NAMALWA (cell line): ENCODE measurements at regions not wholly inside any gene's neighbourhood (a gene's known extent, or its start where the extent isn't known, plus 50 kb on each side); places are given as distances from the start of the nearest gene placed in this dataset.
"Not testable (repeated sequence)": the region's sequence is repeated elsewhere in the genome, so short reads cannot be mapped to it uniquely, and the experiment has no call there.

Experiments
- DNase-seq: peaks from one replicate; pipeline ENCODE4 v3.0.0-alpha.2; 2015; ENCODE audit warnings: low spot score

- DNase-seq, result no peak
Measured at GRCh38 chr6:8659404-8660189, 224.3 kb upstream of the SLC35B3 start.

GRCh38 chr6:8658416-8658815, 223.1 kb upstream of the SLC35B3 start:
- DNase-seq, result no peak

GRCh38 chr6:8657522-8657921, 222.2 kb upstream of the SLC35B3 start:
- DNase-seq, result no peak

- no peak for DNase-seq
Measured at GRCh38 chr6:8655670-8656454, 220.5 kb upstream of the SLC35B3 start.

- peak; percentile 23 for DNase-seq
Measured at GRCh38 chr6:8652710-8653109, 217.4 kb upstream of the SLC35B3 start.

GRCh38 chr6:8651998-8652397, 216.7 kb upstream of the SLC35B3 start:
- DNase-seq, result no peak

GRCh38 chr6:8645212-8645611, 209.9 kb upstream of the SLC35B3 start:
- no peak for DNase-seq

- DNase-seq, result peak; percentile 19
Measured at GRCh38 chr6:8644306-8644705, 209.0 kb upstream of the SLC35B3 start.

- no peak for DNase-seq
Measured at GRCh38 chr6:8642854-8643253, 207.5 kb upstream of the SLC35B3 start.

- no peak for DNase-seq
Measured at GRCh38 chr6:8642131-8642530, 206.8 kb upstream of the SLC35B3 start.

- no peak for DNase-seq
Measured at GRCh38 chr6:8639928-8640649, 204.7 kb upstream of the SLC35B3 start.

GRCh38 chr6:8637896-8638597, 202.7 kb upstream of the SLC35B3 start:
- no peak for DNase-seq

GRCh38 chr6:8633762-8634161, 198.4 kb upstream of the SLC35B3 start:
- DNase-seq, result no peak

- DNase-seq, result no peak
Measured at GRCh38 chr6:8628736-8629135, 193.4 kb upstream of the SLC35B3 start.

- DNase-seq, result no peak
Measured at GRCh38 chr6:8628063-8628462, 192.7 kb upstream of the SLC35B3 start.

- DNase-seq, result no peak
Measured at GRCh38 chr6:8627085-8627861, 191.9 kb upstream of the SLC35B3 start.

GRCh38 chr6:8624665-8625064, 189.3 kb upstream of the SLC35B3 start:
- no peak for DNase-seq

- DNase-seq, result no peak
Measured at GRCh38 chr6:8623441-8623840, 188.1 kb upstream of the SLC35B3 start.

GRCh38 chr6:8619853-8620252, 184.5 kb upstream of the SLC35B3 start:
- DNase-seq, result no peak

GRCh38 chr6:8619408-8619807, 184.1 kb upstream of the SLC35B3 start:
- not testable (repeated sequence) for DNase-seq

- DNase-seq, result no peak
Measured at GRCh38 chr6:8608737-8609136, 173.4 kb upstream of the SLC35B3 start.
